ENCODE measurements at regions not wholly inside any gene's neighbourhood (a gene's known extent, or its start where the extent isn't known, plus 50 kb on each side); places are given as distances from the start of the nearest gene placed in this dataset.

GRCh38 chr13:111051041-111051725 is 63.9 kb upstream of the ARHGEF7 start:
- H3K9me3 Mint-ChIP-seq = peaks cover 10% of the 10 kb centered on the region
- no peak overlapping the region for H3K27ac ChIP-seq (ENCODE audit: low read depth, low read length)
- no peaks in the 10 kb centered on the region for H3K9me3 ChIP-seq (ENCODE audit: control insufficient read depth, low read length)
- no peaks in the 10 kb centered on the region for H3K4me1 ChIP-seq (ENCODE audit: control insufficient read depth, insufficient read depth, low read length)
- H3K36me3 ChIP-seq (ENCODE audit: control insufficient read depth, insufficient read depth, low read length) = no peaks in the 10 kb centered on the region
- 85 to 100% methylated on average over 1 to 6 of the region's 6 CpGs for WGBS, 2 experiments (ENCODE audit: insufficient coverage in 1 of 2, insufficient read length in 1 of 2)
- no peaks in the 10 kb centered on the region for H3K36me3 Mint-ChIP-seq (ENCODE audit: low read depth)
- H3K9ac ChIP-seq (ENCODE audit: extremely low read depth, low read length, poor library complexity, severe bottlenecking) = no peak overlapping the region
- H3K27ac Mint-ChIP-seq = no peak overlapping the region
- no peak overlapping the region for H3K4me3 ChIP-seq (ENCODE audit: low read length)
- no peak overlapping the region for H3K4me3 Mint-ChIP-seq
- no peaks in the 10 kb centered on the region for H3K27me3 Mint-ChIP-seq (ENCODE audit: insufficient read depth)
- H3K27me3 ChIP-seq (ENCODE audit: control insufficient read depth, insufficient read depth, low read length, poor library complexity, severe bottlenecking) = no peaks in the 10 kb centered on the region
- TF ChIP-seq CTCF (conservative IDR thresholded peaks at IDR 0.05) = no peak
- no peaks in the 10 kb centered on the region for H3K4me1 Mint-ChIP-seq
- DNase-seq = no peak

GRCh38 chr13:111050539-111050879 is 64.6 kb upstream of the ARHGEF7 start:
- Mint-ChIP-seq H3K9me3 (peaks cover 16% of the 10 kb centered on the region), H3K27me3 (ENCODE audit: insufficient read depth) (no peaks in the 10 kb centered on the region), H3K4me3 (no peak overlapping the region), H3K27ac (no peak overlapping the region), H3K4me1 (no peaks in the 10 kb centered on the region), H3K36me3 (ENCODE audit: low read depth) (no peaks in the 10 kb centered on the region)
- no peak for DNase-seq
- no peaks in the 10 kb centered on the region for H3K27me3 ChIP-seq (ENCODE audit: control insufficient read depth, insufficient read depth, low read length, poor library complexity, severe bottlenecking)
- no peaks in the 10 kb centered on the region for H3K36me3 ChIP-seq (ENCODE audit: control insufficient read depth, insufficient read depth, low read length)
- no peak overlapping the region for H3K9ac ChIP-seq (ENCODE audit: extremely low read depth, low read length, poor library complexity, severe bottlenecking)
- no peaks in the 10 kb centered on the region for H3K9me3 ChIP-seq (ENCODE audit: control insufficient read depth, low read length)
- H3K4me1 ChIP-seq (ENCODE audit: control insufficient read depth, insufficient read depth, low read length) = no peaks in the 10 kb centered on the region
- H3K4me3 ChIP-seq (ENCODE audit: low read length) = no peak overlapping the region
- 57 to 63% methylated on average over 4 of the region's 4 CpGs for WGBS, 2 experiments (ENCODE audit: insufficient coverage in 1 of 2, insufficient read length in 1 of 2)
- no peak overlapping the region for H3K27ac ChIP-seq (ENCODE audit: low read depth, low read length)
- TF ChIP-seq CTCF (conservative IDR thresholded peaks at IDR 0.05) = no peak

DNA sequence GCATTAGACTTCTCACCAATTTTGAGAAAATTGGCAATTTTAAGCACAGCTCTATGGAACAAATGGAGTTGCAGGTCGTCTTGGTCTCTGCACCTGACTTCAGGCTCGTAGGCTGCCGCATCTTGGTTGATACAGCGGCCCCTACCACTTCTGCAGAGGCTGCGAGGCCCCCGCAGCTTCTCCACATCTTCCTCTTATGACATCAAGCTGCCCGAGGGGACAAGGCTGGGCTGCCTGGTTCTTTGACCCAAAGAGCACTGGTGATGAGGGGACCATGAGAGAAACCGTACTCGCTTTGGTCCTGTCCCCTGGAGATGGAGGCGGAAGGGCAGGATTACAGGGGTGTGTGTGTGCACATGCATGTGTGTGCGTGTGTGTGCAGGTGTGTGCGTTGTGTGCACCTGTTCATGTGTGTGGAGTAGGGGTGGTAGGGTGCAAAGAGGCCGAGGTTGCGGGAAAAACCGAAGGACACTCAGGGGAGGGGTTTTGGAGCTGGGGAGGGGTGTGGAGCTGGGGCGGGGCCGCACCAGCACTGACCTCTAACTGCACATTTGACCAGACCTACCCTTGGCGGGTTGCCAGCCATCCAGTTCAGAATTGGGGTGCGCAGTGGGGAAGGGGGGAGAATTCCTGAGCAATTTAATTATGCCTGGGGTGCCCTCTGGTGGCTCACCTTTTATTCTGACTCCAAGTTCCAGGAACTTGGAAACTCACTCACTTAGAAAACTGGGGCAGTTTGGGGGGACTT is 65.1 kb upstream of the ARHGEF7 start:
- no peak overlapping the region for H3K4me3 ChIP-seq (ENCODE audit: low read length)
- 89 to 92% methylated on average over 12 to 19 of the region's 19 CpGs for WGBS, 2 experiments (ENCODE audit: insufficient coverage in 1 of 2, insufficient read length in 1 of 2)
- no peak overlapping the region for H3K9ac ChIP-seq (ENCODE audit: extremely low read depth, low read length, poor library complexity, severe bottlenecking)
- TF ChIP-seq CTCF (conservative IDR thresholded peaks at IDR 0.05) = peak; percentile 77
- peaks cover 20% of the 10 kb centered on the region for H3K9me3 Mint-ChIP-seq
- H3K9me3 ChIP-seq (ENCODE audit: control insufficient read depth, low read length) = no peaks in the 10 kb centered on the region
- H3K27ac Mint-ChIP-seq = no peak overlapping the region
- no peaks in the 10 kb centered on the region for H3K36me3 ChIP-seq (ENCODE audit: control insufficient read depth, insufficient read depth, low read length)
- H3K4me1 Mint-ChIP-seq = no peaks in the 10 kb centered on the region
- no peaks in the 10 kb centered on the region for H3K4me1 ChIP-seq (ENCODE audit: control insufficient read depth, insufficient read depth, low read length)
- no peaks in the 10 kb centered on the region for H3K36me3 Mint-ChIP-seq (ENCODE audit: low read depth)
- no peak overlapping the region for H3K27ac ChIP-seq (ENCODE audit: low read depth, low read length)
- H3K27me3 Mint-ChIP-seq (ENCODE audit: insufficient read depth) = no peaks in the 10 kb centered on the region
- H3K4me3 Mint-ChIP-seq = no peak overlapping the region
- no peak for DNase-seq
- H3K27me3 ChIP-seq (ENCODE audit: control insufficient read depth, insufficient read depth, low read length, poor library complexity, severe bottlenecking) = no peaks in the 10 kb centered on the region

Measured in endodermal cell (in vitro differentiated cells).